GM23248 (cell line): ENCODE measurements at regions not wholly inside any gene's neighbourhood (a gene's known extent, or its start where the extent isn't known, plus 50 kb on each side); places are given as distances from the start of the nearest gene placed in this dataset.
A peak's percentile ranks its signal among the peaks of the same experiment; 100 is the strongest.

ENCODE experiments used
- DNase-seq: peaks from one replicate; pipeline ENCODE4 v3.0.0-alpha.2; 2015
- H2AFZ ChIP-seq: fragments of 200-600 bp; sonication (generic); 2 replicates; pipeline ENCODE4 v1.6.1; 2016; ENCODE audit warnings: antibody characterized with exemption
- H3F3A ChIP-seq: fragments of 200-600 bp; sonication (generic); 2 replicates; pipeline ENCODE4 v1.6.1; 2016; ENCODE audit warnings: mild to moderate bottlenecking, antibody characterized with exemption, mixed run types; ENCODE audit not compliant: insufficient read depth
- H3K27ac ChIP-seq: fragments of 200-600 bp; sonication (generic); 2 replicates; pipeline ENCODE4 v1.5.1; 2016; ENCODE audit warnings: mild to moderate bottlenecking
- H3K27me3 ChIP-seq: fragments of 200-600 bp; sonication (generic); replicated peaks from 2 replicates; pipeline ENCODE4 v1.6.1; 2016; ENCODE audit warnings: mild to moderate bottlenecking; ENCODE audit not compliant: insufficient read depth
- H3K36me3 ChIP-seq: fragments of 200-600 bp; sonication (generic); 2 replicates; pipeline ENCODE4 v1.6.1; 2016; ENCODE audit warnings: low read depth, mild to moderate bottlenecking
- H3K4me1 ChIP-seq: fragments of 200-600 bp; sonication (generic); 2 replicates; pipeline ENCODE4 v1.6.1; 2016; ENCODE audit warnings: mild to moderate bottlenecking; ENCODE audit not compliant: insufficient read depth
- H3K4me2 ChIP-seq: fragments of 200-600 bp; sonication (generic); one replicate; pipeline ENCODE4 v1.6.1; 2016; ENCODE audit warnings: mild to moderate bottlenecking; ENCODE audit not compliant: unreplicated experiment
- H3K4me3 ChIP-seq: fragments of 200-600 bp; sonication (generic); 2 replicates; pipeline ENCODE4 v1.5.1; 2016; ENCODE audit warnings: mild to moderate bottlenecking
- H3K79me2 ChIP-seq: fragments of 200-600 bp; sonication (generic); 2 replicates; pipeline ENCODE4 v1.6.1; 2016; ENCODE audit warnings: mild to moderate bottlenecking; ENCODE audit not compliant: insufficient read depth
- H3K9ac ChIP-seq: fragments of 200-600 bp; sonication (generic); 2 replicates; pipeline ENCODE4 v1.6.1; 2016; ENCODE audit warnings: mild to moderate bottlenecking
- H3K9me2 ChIP-seq: fragments of 200-600 bp; sonication (generic); 2 replicates; pipeline ENCODE4 v1.6.1; 2016; ENCODE audit warnings: mixed run types, mild to moderate bottlenecking, moderate library complexity; ENCODE audit not compliant: insufficient read depth
- H3K9me3 ChIP-seq: fragments of 200-600 bp; sonication (generic); one replicate; pipeline ENCODE4 v1.6.1; 2017; ENCODE audit warnings: low read depth
- H4K20me1 ChIP-seq: fragments of 200-600 bp; sonication (generic); 2 replicates; pipeline ENCODE4 v1.6.0; 2016; ENCODE audit not compliant: insufficient read depth
- EZH2 ChIP-seq: fragments of 200-600 bp; sonication (generic); IDR thresholded peaks from 2 replicates; pipeline ENCODE4 v1.6.1; 2018; ENCODE audit warnings: antibody characterized with exemption, mild to moderate bottlenecking; ENCODE audit not compliant: insufficient read depth, poor library complexity, severe bottlenecking
- EZH2phosphoT487 ChIP-seq: fragments of 200-600 bp; sonication (generic); IDR thresholded peaks from 2 replicates; pipeline ENCODE4 v1.6.1; 2018; ENCODE audit warnings: antibody characterized with exemption, moderate library complexity, mild to moderate bottlenecking, low read depth; ENCODE audit not compliant: insufficient read depth
- WGBS, 2 experiments: methylation state at CpG; one replicate each; pipeline ENCODE4 v1.1.6; 2015 to 2017; ENCODE audit warnings: low lambda C conversion rate in 2 of 2, low coverage in 1 of 2; ENCODE audit errors: missing lambda C conversion rate in 2 of 2; 5-methylcytosine and 5-hydroxymethylcytosine counted together
- in situ Hi-C: fragments of 300-500 bp; cut with MboI; formaldehyde crosslinking; loops from 2 replicates; pipeline ENCODE4 v1.15.0; 2020

DNA sequence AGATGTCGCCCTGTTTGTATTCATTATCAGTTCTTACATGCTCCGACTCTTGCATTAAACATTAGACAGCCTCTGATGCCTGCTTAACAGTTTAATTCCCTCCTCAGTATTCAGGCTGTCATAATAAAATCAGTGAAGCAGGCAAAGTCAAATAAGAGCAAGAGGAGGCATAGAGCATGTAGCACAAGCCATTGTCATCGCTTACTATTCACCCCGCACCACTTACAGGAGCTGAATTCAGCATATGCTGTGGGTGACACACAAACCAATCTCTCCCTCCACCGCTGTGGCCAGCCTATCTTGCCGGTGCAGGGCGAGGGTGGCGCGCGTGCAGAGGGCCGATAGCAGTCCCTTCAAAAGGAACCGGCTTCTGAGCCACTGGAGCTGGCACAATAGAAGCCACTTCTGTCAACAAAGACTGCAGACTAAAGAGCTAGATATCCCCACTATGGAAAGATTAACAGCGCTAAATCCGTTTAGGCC is 433.2 kb upstream of the MGMT start:
- Histone ChIP-seq H3K27me3 (0 out of 2 replicates have a peak, but pooled peaks cover 8% of the 10 kb centered on the region), H3K9me3 (no peaks in the 10 kb centered on the region), H2AFZ (no peak overlapping the region), H3K4me3 (no peak overlapping the region), H3F3A (no peaks in the 10 kb centered on the region), H3K9ac (no peak overlapping the region), H3K4me2 (no peak overlapping the region), H3K36me3 (no peaks in the 10 kb centered on the region), H3K79me2 (no peaks in the 10 kb centered on the region), H3K4me1 (no peaks in the 10 kb centered on the region), H4K20me1 (no peaks in the 10 kb centered on the region), H3K27ac (no peak overlapping the region), H3K9me2 (no peaks in the 10 kb centered on the region)
- no peak for DNase-seq
- in situ Hi-C loops = loop anchor here (25.0 kb wide), 1 partner anchor 928 kb away; the partner anchor contains the start of gene EBF3
- TF ChIP-seq EZH2phosphoT487 (no peak), EZH2 (no peak)
- 81 to 86% methylated on average over 14 of the region's 14 CpGs for WGBS, 2 experiments

DNA sequence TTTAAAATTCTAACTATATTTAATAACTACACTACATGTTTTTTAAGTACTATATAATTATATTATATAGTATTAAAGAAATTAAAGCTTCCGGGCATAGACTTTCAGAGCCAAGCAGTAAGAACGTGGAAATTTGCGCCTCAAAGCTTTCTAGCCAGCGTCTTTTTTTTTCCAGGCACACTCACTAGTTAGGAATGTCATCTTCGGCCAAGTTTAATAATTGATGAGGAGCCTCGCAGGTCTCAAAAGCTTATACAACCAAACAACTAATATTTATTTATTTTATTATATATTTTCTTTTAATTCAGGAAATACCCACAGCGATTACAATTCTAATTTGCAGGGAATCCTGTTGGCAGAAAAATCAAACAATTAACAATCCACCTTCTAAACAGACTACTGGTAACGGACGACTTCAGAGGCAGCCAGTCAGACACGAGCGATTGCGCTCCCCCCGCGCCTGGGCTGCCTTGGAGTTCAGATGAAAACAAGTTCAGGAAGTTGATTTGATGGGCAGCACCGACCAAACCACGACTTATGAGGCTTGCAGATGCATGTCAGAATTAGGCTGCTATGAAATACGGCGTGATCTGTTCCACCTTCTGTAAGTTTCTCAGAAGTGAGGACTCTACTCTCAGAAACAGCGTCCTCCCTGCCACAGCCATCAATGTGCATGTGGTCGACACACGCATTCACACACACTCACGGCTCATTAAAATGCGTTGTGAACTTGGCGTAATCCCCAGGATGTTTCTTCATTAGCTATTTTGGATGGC is 431.8 kb upstream of the MGMT start:
- H3K27ac ChIP-seq = no peak overlapping the region
- H3K9ac ChIP-seq = no peak overlapping the region
- no peak overlapping the region for H2AFZ ChIP-seq
- WGBS, 2 experiments = 11 to 14% methylated on average over 24 of the region's 24 CpGs
- DNase-seq = peak; percentile 19
- H3K9me2 ChIP-seq = no peaks in the 10 kb centered on the region
- in situ Hi-C loops = loop anchor here (25.0 kb wide), 1 partner anchor 927 kb away; the partner anchor contains the start of gene EBF3
- TF ChIP-seq EZH2phosphoT487 (no peak), EZH2 (no peak)
- H3K79me2 ChIP-seq = no peaks in the 10 kb centered on the region
- H3F3A ChIP-seq = no peaks in the 10 kb centered on the region
- no peak overlapping the region for H3K4me2 ChIP-seq
- H3K4me1 ChIP-seq = no peaks in the 10 kb centered on the region
- no peaks in the 10 kb centered on the region for H3K9me3 ChIP-seq
- H3K27me3 ChIP-seq = 0 out of 2 replicates have a peak, but pooled peaks cover 8% of the 10 kb centered on the region
- H4K20me1 ChIP-seq = no peaks in the 10 kb centered on the region
- H3K4me3 ChIP-seq = no peak overlapping the region
- no peaks in the 10 kb centered on the region for H3K36me3 ChIP-seq

GRCh38 chr10:129038522-129038921 is 428.5 kb upstream of the MGMT start:
- TF ChIP-seq EZH2phosphoT487 (no peak), EZH2 (no peak)
- DNase-seq = no peak
- in situ Hi-C loops = loop anchor here (25.0 kb wide), 1 partner anchor 924 kb away; the partner anchor contains the start of gene EBF3

DNA sequence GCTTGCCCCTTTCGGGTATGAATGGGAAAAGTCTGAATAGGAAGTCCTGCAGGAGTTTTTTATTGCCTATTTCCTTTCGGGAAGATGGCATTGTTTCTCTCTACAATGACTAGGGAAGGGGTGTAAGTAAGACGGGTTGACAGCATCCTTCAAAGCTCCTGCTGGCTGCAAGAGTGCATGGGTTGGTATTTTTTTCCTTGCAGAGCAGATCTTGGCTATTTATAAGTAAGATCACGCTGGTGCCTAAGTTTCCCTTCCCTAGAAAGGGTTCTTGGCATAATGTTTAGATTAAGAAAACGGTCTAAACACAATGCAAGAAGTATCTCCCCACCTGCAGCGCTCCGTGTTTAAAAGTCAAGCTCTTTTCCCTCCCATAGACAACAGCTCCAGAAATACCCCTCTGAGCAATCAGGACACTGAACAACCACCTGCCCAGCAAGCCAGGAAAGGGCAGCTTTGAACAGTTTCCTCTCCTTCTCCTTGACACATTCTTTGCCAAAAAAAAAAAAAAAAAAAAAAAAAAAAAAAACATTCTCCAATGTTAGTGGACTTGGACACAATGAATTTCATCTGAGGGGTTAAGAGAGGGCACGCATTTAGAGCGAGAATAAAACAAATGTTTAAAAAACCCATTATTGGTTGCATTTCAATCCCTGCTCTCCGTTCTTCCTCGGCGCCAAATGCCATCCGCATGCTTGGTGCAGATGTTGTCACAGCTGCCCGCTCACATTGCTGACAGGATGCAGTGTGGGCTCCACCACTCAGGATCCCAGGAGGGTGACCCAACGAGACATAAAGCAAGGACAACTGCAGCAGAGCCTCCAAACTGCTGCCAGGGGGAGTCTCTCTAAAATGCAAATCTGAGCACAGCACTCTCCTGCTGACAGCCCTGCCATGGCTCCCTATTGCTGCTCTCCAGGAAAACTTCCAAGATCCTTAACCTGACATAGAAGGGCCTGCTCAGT is 427.4 kb upstream of the MGMT start:
- Histone ChIP-seq H3K9ac (no peak overlapping the region), H3F3A (no peaks in the 10 kb centered on the region), H2AFZ (no peak overlapping the region), H3K9me2 (no peaks in the 10 kb centered on the region), H3K9me3 (no peaks in the 10 kb centered on the region), H4K20me1 (no peaks in the 10 kb centered on the region), H3K27me3 (no peaks in the 10 kb centered on the region), H3K36me3 (no peaks in the 10 kb centered on the region), H3K4me3 (no peak overlapping the region), H3K4me1 (no peaks in the 10 kb centered on the region), H3K4me2 (no peak overlapping the region), H3K79me2 (no peaks in the 10 kb centered on the region), H3K27ac (no peak overlapping the region)
- no peak for DNase-seq
- TF ChIP-seq EZH2phosphoT487 = no peak
- TF ChIP-seq EZH2 = no peak
- in situ Hi-C loops = loop anchor here (25.0 kb wide), 1 partner anchor 923 kb away; the partner anchor contains the start of gene EBF3
- WGBS, 2 experiments = 26 to 27% methylated on average over 15 of the region's 15 CpGs

More at GRCh38 chr10:129038522-129038921, 428.5 kb upstream of the MGMT start:
- H3K9me3 ChIP-seq = no peaks in the 10 kb centered on the region
- no peaks in the 10 kb centered on the region for H3K27me3 ChIP-seq
- 61% methylated on average over 4 of the region's 4 CpGs for WGBS, 2 experiments
- no peak overlapping the region for H3K4me2 ChIP-seq
- no peaks in the 10 kb centered on the region for H3K9me2 ChIP-seq
- no peaks in the 10 kb centered on the region for H3K79me2 ChIP-seq
- no peaks in the 10 kb centered on the region for H3F3A ChIP-seq
- H3K4me1 ChIP-seq = no peaks in the 10 kb centered on the region
- no peaks in the 10 kb centered on the region for H3K36me3 ChIP-seq
- H3K27ac ChIP-seq = no peak overlapping the region
- H2AFZ ChIP-seq = no peak overlapping the region
- no peak overlapping the region for H3K4me3 ChIP-seq
- no peak overlapping the region for H3K9ac ChIP-seq
- no peaks in the 10 kb centered on the region for H4K20me1 ChIP-seq
